Stimulated activated CD4-positive, alpha-beta T cell treated with anti-CD3 and anti-CD28 coated beads, Interleukin-15, amount 100 ng/mL, for 1 hour (primary cell): ENCODE measurements at regions not wholly inside any gene's neighbourhood (a gene's known extent, or its start where the extent isn't known, plus 50 kb on each side); places are given as distances from the start of the nearest gene placed in this dataset.
"Not testable (repeated sequence)": the region's sequence is repeated elsewhere in the genome, so short reads cannot be mapped to it uniquely, and the experiment has no call there.

Source experiments
- DNase-seq, 2 donors: peaks; one replicate each; pipeline ENCODE4 v3.0.0-alpha.2; 2020; ENCODE audit warnings: low read depth in 1 of 2, low spot score in 1 of 2

- no peak for DNase-seq
These were observed 465.8 kb downstream of the ICE1 start for GRCh38 chr5:5888284-5888683.

- DNase-seq: no peak
These were observed 465.4 kb downstream of the ICE1 start for GRCh38 chr5:5887833-5888232.

GRCh38 chr5:5886812-5887486 is 464.5 kb downstream of the ICE1 start:
- peak in 1 of 2 donors; percentile 3 for DNase-seq

- no peak for DNase-seq
These were observed 463.9 kb downstream of the ICE1 start for GRCh38 chr5:5886353-5886752.

GRCh38 chr5:5885782-5886181 is 463.3 kb downstream of the ICE1 start:
- no peak for DNase-seq

- DNase-seq: no peak
These were observed 462.1 kb downstream of the ICE1 start for GRCh38 chr5:5884593-5884992.

GRCh38 chr5:5883562-5883961 is 461.1 kb downstream of the ICE1 start:
- DNase-seq: no peak

- DNase-seq: no peak
These were observed 460.7 kb downstream of the ICE1 start for GRCh38 chr5:5883146-5883545.

- no peak for DNase-seq
These were observed 460.2 kb downstream of the ICE1 start for GRCh38 chr5:5882706-5883105.

- DNase-seq: no peak
These were observed 458.8 kb downstream of the ICE1 start for GRCh38 chr5:5881294-5881693.

GRCh38 chr5:5880077-5880763 is 457.7 kb downstream of the ICE1 start:
- no peak for DNase-seq

- no peak for DNase-seq
These were observed 434.9 kb downstream of the ICE1 start for GRCh38 chr5:5857396-5857795.

- no peak for DNase-seq
These were observed 431.6 kb downstream of the ICE1 start for GRCh38 chr5:5854087-5854486.

GRCh38 chr5:5838493-5838892 is 416.0 kb downstream of the ICE1 start:
- DNase-seq: no peak

- DNase-seq: not testable (repeated sequence)
These were observed 409.1 kb downstream of the ICE1 start for GRCh38 chr5:5831622-5832021.

GRCh38 chr5:5828619-5829018 is 406.1 kb downstream of the ICE1 start:
- no peak for DNase-seq

- DNase-seq: no peak
These were observed 404.4 kb downstream of the ICE1 start for GRCh38 chr5:5826911-5827310.

- DNase-seq: no peak
These were observed 400.3 kb downstream of the ICE1 start for GRCh38 chr5:5822729-5823257.

GRCh38 chr5:5816960-5817359 is 394.5 kb downstream of the ICE1 start:
- DNase-seq: no peak

- DNase-seq: no peak
These were observed 391.0 kb downstream of the ICE1 start for GRCh38 chr5:5813441-5813840.

GRCh38 chr5:5810461-5810860 is 388.0 kb downstream of the ICE1 start:
- DNase-seq: no peak

GRCh38 chr5:5805916-5806315 is 383.4 kb downstream of the ICE1 start:
- DNase-seq: no peak
